NCI-H526 (cell line): ENCODE measurements at regions not wholly inside any gene's neighbourhood (a gene's known extent, or its start where the extent isn't known, plus 50 kb on each side); places are given as distances from the start of the nearest gene placed in this dataset.
"Not testable (repeated sequence)": the region's sequence is repeated elsewhere in the genome, so short reads cannot be mapped to it uniquely, and the experiment has no call there.

Experiments used
- DNase-seq, 2 experiments: peaks; one replicate each; lab custom pipeline; 2025; lab: John Stamatoyannopoulos, UW

DNA sequence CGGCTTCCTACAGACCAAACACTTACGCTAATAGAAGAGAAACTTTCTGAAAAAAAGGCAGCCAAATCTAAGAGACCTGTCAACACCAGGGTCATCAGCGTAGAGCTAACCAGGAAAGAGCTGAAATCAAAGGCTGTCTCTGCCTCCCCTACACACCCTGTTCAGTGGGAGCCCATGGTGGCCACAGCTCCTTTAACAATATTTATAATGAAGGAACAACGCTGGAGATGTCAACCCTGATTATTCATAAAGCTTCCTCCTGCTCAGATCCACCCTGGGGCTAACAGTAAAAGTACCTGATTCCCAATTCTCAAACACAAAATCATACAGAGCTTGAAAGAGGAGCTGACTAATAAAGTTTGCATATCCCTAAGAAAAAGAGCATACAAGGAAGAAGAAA lies 133.7 kb downstream of the ANXA2 start:
- no peak for DNase-seq

DNA sequence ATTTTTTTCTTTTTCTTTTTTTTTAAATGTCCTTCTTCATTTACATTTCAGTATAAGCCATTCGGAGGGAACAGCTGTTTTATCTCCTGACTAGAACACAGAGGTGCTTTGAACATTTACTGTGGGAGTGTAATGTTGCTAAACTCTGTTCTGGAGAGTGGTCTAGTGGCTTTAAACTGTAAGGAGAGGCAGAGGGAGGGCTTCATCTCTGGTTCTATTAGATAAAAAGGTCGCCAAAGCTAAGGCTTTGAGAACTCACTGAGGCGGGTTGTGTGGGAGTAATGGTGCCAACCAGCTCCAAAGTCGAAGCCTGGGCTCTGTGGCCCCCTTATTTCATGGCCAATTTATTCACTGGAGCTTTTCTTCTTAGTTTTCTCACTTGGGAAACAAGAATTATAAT lies 133.2 kb downstream of the ANXA2 start:
- DNase-seq: no peak

DNA sequence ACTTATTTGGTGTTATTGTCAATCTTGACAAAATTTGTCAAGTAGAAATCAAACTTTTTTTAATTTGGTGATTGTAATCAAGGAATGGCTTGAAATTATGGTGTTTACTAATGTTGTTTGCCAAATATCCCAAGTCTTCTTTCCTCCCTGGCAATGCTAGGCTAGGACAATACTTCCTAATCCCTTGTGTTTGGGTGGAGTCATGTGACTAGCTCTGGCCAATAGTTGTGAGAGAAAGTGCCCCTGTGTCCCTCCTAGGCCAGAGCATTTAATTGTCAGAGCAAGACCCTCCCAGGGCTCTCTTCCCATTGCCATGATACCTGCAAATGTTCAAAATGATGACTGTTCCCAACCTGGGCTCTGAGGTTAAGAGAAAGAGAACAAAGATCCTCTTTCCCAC lies 132.7 kb downstream of the ANXA2 start:
- no peak for DNase-seq

DNA sequence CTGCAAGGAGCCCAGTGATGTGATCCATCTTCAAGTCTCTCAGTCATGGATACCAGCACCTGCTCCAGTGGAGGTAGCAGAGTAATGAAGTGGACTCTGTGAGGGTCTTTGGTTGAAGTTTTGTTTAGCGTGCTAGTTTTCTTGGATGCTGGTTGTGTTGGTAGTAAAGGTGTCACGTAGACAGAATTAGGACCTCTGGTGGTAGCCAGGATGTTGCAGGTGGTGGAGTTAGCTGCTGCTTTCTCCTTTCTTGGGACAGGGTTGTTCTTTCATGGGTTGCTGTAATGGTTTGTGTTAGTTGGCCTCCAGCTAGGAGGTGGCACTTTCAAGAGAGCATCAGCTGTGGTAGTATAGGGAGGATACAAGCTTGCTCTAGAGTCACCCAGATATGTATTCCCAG lies 125.2 kb downstream of the ANXA2 start:
- DNase-seq: no peak

DNA sequence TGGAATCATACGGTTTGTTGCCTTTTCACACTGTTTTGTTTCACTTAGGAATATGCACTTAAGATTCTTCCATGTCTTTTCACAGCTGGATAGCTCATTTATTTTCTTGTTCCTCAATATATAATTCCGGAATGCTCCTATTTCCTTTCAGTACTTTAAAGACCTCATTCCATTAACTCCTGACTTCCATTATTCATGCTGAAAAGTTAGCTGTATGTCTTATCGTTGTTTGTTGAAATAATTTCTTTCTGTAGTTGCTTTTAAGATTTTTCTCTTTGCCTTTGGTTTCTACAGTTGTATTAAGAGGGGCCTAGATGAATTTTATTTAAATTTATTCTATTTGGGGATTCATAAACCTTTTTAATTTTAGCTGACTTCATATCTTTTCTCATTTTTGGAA lies 122.2 kb downstream of the ANXA2 start:
- DNase-seq: no peak

DNA sequence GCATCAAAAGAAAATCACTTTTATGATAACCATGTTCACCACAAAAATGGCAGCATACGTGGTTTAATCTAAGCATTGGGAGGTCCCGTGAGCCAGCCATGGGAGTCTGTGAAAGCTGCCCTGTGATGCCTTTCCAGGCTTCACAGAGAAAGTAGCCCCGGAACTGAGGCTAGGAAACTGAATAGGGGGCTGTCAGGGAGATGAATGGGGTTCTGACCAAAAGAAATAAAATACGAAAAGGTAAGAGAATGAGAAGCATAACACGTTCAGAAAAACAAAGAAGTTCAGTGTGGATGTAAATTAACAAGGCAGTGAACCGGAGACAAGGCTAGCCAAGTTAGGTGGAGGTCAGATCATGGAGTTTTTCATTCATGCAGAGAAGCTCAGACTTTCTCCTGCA lies 118.9 kb downstream of the ANXA2 start:
- DNase-seq: peak in 1 of 2 experiments; percentile 20

DNA sequence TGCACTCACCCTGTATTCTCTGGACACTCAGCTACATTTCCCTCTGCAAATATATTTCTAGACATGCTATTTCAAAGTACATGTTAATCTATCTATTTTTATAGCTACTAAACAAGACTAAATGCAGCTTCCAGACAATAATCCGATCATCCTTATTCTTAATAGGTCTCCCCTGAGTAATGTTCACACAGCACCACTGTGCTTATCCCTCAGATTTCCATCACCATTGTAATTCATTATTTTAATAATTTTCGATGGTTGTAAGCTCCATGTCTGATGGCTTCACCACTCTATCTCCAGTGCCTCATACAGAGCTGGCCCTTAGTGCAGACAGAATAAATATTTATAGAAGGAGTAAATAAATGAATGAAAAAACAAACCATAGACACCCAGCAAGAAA lies 117.5 kb downstream of the ANXA2 start:
- no peak for DNase-seq

DNA sequence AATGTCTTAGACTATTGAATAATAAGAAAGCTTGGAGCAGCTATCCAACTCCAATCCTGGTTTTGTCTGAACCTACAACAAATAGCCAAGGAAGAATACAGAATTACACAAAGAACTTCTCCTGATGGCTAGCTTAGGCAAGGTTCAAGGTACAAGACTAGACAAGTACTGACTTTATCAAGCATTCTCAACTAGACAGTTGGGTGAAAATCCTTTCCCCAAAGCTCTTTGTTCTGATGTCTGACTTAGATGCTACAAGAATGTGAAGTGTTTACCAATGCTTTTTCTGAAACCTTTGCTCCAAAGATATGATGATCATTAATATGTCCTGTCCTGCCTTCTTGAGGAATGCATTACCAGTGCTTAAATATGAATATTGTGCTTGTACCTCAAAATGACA lies 113.8 kb downstream of the ANXA2 start:
- no peak for DNase-seq

DNA sequence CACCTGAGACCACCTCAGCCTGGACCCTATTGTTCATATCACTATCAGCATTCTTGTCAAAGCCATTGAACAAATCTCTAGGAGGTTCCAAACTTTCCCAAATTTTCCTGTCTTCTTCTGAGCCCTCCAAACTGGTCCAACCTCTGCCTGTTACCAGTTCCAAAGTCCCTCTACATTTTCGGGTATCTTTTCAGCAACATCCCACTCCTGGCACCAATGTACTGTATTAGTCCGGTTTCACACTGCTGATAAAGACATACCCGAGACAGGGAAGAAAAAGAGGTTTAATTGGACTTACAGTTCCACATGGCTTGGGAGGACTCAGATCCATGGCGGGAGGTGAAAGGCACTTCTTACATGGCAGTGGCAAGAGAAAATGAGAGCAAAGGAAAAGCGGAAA lies 101.9 kb downstream of the ANXA2 start:
- not testable (repeated sequence) for DNase-seq

DNA sequence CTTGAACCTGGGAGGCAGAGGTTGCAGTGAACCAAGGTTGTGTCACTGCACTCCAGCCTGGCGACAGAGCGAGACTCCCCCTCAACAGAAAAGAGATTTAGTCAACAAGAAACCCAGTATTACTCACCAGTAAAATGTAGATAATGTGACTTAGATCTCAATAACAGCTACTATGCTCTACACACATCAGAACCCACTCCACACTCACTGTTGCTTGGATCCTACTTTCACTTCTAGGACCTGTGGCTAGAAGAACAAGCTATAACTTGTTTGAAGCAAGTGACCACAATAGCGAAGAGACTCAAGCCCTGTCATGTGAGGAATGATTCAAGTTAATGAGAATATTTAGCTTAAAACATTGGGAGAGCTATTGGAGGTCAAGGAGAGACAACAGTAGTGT lies 100.7 kb downstream of the ANXA2 start:
- DNase-seq: no peak
